HG02943 (cell line): ENCODE measurements at regions not wholly inside any gene's neighbourhood (a gene's known extent, or its start where the extent isn't known, plus 50 kb on each side); places are given as distances from the start of the nearest gene placed in this dataset.

Source experiments
- ATAC-seq: cut with Tn5 transposase; IDR thresholded peaks from one replicate; pipeline ENCODE4 v1.9.1; 2021; ENCODE audit warnings: mild to moderate bottlenecking, low read depth, moderate library complexity; ENCODE audit not compliant: unreplicated experiment

GRCh38 chr3:99376926-99377325 is 261.5 kb upstream of the COL8A1 start:
- no peak for ATAC-seq

- no peak for ATAC-seq
These were observed 264.6 kb upstream of the COL8A1 start for GRCh38 chr3:99373846-99374210.

DNA sequence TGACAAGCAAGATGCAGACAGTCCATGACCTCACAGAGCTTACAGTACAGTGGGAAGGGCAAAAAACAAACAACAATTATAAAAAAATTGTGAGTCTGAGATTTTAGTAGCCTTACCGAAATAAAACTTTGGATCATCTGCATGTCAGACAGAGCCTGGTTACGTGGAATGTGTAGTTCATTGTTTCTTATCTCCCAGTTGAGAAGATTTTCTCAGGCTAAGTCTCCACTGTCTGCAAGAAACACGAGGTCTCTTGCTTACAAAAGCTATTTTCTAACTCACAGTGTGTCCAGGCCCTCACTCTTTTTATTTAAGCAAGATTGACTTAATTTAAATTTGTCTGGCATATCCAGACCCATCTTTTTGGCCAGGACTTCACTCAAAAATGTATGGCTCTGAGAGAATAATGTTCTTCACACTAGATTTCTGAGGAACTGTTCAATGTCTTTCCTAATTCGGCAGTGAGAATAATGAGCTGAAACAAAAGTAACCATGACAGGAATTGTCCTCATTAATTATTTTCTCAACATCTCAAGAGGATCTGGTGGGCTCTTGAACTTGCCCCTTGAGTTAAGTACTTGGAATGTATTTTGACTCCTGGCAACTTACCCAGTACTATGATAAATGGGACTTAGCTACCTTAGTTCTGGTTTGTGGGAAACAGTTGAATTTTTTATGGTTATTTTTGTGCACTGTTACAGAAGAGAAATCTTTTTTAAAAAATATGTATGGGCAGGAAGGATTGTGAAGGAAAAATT is 265.1 kb upstream of the COL8A1 start:
- no peak for ATAC-seq

GRCh38 chr3:99366663-99367429 is 271.5 kb upstream of the COL8A1 start:
- no peak for ATAC-seq

- ATAC-seq = no peak
These were observed 272.4 kb upstream of the COL8A1 start for GRCh38 chr3:99365979-99366378.

- no peak for ATAC-seq
These were observed 273.0 kb upstream of the COL8A1 start for GRCh38 chr3:99365396-99365795.

- ATAC-seq = no peak
These were observed 281.3 kb upstream of the COL8A1 start for GRCh38 chr3:99357131-99357530.

DNA sequence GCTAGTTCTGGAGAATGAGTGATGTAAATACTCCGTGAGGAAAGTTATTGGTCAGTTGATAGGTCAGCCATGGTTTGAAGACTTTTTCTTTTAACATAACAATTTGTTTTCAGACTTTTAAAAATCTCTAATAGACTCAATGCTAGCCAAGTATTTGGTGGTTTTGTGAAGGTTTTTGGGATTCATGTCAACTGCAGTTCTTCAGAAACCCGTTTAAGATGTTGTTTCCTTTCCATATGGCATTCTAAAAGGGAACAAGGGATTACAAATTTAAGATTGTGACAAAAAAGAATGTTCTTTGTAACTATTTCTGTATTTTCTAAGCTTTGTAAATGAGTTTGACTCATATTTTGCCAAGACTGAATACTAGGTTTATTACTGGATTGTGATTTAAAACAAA is 281.7 kb upstream of the COL8A1 start:
- no peak for ATAC-seq

- no peak for ATAC-seq
These were observed 282.9 kb upstream of the COL8A1 start for GRCh38 chr3:99355465-99355864.

GRCh38 chr3:99352811-99353210 is 285.6 kb upstream of the COL8A1 start:
- ATAC-seq = no peak

- no peak for ATAC-seq
These were observed 287.3 kb upstream of the COL8A1 start for GRCh38 chr3:99351122-99351521.

DNA sequence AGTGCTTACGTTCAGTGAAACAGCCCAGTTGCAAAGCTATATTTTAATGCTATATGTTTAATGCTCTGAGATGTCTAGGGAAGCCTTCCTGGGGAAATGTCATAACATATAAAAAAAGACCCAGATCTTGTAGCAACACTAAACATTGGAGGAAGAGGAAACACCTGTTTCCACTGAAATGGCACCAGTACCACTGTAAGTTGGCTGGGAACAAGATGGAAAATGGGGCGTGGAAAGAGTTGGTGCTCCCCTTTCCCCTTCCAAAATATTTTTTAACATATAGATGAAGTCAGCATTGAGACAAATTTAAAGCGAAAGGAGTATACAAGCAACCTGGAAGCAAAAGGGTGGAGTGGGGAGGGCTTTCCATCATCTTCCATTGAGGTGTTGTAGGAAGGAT is 289.9 kb upstream of the COL8A1 start:
- no peak for ATAC-seq

GRCh38 chr3:99344216-99344615 is 294.2 kb upstream of the COL8A1 start:
- ATAC-seq = no peak

DNA sequence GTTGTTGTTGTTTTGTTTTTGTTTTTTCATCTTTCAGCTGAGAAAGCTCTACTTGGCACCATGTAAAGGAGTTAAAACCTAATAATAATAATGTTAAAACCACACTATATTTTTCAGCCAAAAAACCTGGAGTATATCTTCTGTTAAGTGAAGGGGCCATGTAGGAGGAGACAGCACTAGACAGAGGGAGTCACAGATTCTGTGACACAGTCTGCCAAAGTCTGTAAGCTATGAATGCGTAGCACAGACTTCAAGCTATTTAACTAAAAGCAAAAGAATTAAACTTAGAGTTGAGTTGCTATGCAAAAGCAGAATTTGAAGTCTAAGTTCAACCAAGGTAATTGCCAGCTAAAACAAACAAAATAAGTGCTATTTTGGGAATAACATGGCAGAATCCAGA is 296.0 kb upstream of the COL8A1 start:
- ATAC-seq = no peak

GRCh38 chr3:99339222-99339621 is 299.2 kb upstream of the COL8A1 start:
- ATAC-seq = no peak

- ATAC-seq = no peak
These were observed 305.7 kb upstream of the COL8A1 start for GRCh38 chr3:99332718-99333117.

GRCh38 chr3:99332276-99332675 is 306.1 kb upstream of the COL8A1 start:
- ATAC-seq = no peak

- ATAC-seq = no peak
These were observed 307.4 kb upstream of the COL8A1 start for GRCh38 chr3:99330924-99331532.

DNA sequence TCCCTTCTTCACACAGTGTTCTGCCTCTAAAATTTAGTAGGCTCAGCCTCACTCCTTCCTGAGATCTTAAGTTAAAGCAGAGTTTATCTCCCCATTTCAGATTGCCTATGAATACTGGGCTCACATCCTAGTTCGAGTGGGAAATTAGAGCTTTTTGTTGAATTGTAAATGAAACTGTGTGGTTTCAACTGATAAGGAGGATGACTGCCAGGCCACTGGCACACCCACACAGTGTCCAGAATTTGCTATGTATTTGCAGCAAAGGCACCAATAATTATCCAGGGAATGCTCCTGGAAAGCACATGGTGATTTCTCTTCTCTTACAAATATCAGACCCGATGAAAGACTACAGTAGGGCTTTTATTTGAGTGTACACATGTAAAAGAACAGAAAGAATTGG is 308.1 kb upstream of the COL8A1 start:
- ATAC-seq = no peak

- ATAC-seq = no peak
These were observed 313.0 kb upstream of the COL8A1 start for GRCh38 chr3:99325402-99325801.

DNA sequence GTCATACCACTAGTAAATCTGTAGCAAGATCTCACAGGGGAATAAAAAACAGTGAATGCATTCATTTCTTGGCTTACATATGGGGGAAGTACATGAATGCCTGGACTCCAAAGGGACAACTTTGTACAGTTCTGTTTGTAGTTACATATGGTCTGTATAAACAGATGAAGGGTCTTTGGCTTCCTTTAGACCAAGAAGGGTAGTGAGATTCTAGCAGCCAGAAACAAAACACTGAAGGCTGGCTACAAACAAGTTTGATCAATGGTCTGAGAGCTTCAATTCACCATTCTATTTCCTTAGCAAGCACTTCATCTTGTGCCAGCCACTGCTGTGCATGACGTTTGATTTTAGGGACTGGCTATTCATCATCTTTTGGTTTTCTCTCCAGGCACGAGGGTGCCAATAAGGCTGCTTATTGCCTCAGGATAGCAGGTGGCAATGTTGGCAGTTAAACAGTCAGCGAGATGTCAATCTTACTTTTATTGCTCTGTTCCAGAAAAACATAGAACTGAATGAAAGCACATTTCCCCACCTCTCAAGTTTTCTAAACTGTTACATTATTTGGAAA is 313.7 kb upstream of the COL8A1 start:
- ATAC-seq = no peak
